Endothelial cell (in vitro differentiated cells): ENCODE measurements at regions not wholly inside any gene's neighbourhood (a gene's known extent, or its start where the extent isn't known, plus 50 kb on each side); places are given as distances from the start of the nearest gene placed in this dataset.

ENCODE experiments used
- DNase-seq: peaks from one replicate; pipeline ENCODE4 v3.0.0; 2021; ENCODE audit warnings: low spot score
- H3K27ac Mint-ChIP-seq: one replicate; pipeline ENCODE4 v1.8.0; 2021; ENCODE audit warnings: mixed read lengths, inconsistent platforms; ENCODE audit not compliant: unreplicated experiment
- H3K27me3 Mint-ChIP-seq: one replicate; pipeline ENCODE4 v1.8.0; 2021; ENCODE audit warnings: mild to moderate bottlenecking, moderate library complexity, mixed read lengths, inconsistent platforms; ENCODE audit not compliant: unreplicated experiment
- H3K36me3 Mint-ChIP-seq: one replicate; pipeline ENCODE4 v1.8.0; 2021; ENCODE audit warnings: mild to moderate bottlenecking, low read depth, mixed read lengths, inconsistent platforms; ENCODE audit not compliant: unreplicated experiment
- H3K4me1 Mint-ChIP-seq: one replicate; pipeline ENCODE4 v1.8.0; 2021; ENCODE audit warnings: mild to moderate bottlenecking, mixed read lengths, inconsistent platforms; ENCODE audit not compliant: unreplicated experiment
- H3K4me3 Mint-ChIP-seq: one replicate; pipeline ENCODE4 v1.8.0; 2021; ENCODE audit warnings: mild to moderate bottlenecking, mixed read lengths, inconsistent platforms; ENCODE audit not compliant: unreplicated experiment
- H3K9me3 Mint-ChIP-seq: one replicate; pipeline ENCODE4 v1.8.0; 2021; ENCODE audit warnings: mixed read lengths, inconsistent platforms; ENCODE audit not compliant: unreplicated experiment
- TF ChIP-seq, protein P1 (sequence below): fragments of 200-600 bp; sonication (generic); IDR thresholded peaks from one replicate; pipeline ENCODE4 v1.5.0; 2021; ENCODE audit warnings: antibody characterized with exemption; ENCODE audit not compliant: unreplicated experiment

GRCh38 chr15:96838081-96838480, 507.6 kb downstream of the NR2F2 start:
- Mint-ChIP-seq H3K27ac (no peak overlapping the region), H3K4me3 (no peak overlapping the region), H3K27me3 (no peaks in the 10 kb centered on the region), H3K4me1 (no peaks in the 10 kb centered on the region), H3K36me3 (no peaks in the 10 kb centered on the region), H3K9me3 (no peaks in the 10 kb centered on the region)
- no peak for DNase-seq
- TF ChIP-seq, protein P1, sequence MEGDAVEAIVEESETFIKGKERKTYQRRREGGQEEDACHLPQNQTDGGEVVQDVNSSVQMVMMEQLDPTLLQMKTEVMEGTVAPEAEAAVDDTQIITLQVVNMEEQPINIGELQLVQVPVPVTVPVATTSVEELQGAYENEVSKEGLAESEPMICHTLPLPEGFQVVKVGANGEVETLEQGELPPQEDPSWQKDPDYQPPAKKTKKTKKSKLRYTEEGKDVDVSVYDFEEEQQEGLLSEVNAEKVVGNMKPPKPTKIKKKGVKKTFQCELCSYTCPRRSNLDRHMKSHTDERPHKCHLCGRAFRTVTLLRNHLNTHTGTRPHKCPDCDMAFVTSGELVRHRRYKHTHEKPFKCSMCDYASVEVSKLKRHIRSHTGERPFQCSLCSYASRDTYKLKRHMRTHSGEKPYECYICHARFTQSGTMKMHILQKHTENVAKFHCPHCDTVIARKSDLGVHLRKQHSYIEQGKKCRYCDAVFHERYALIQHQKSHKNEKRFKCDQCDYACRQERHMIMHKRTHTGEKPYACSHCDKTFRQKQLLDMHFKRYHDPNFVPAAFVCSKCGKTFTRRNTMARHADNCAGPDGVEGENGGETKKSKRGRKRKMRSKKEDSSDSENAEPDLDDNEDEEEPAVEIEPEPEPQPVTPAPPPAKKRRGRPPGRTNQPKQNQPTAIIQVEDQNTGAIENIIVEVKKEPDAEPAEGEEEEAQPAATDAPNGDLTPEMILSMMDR: no peak

GRCh38 chr15:96849271-96849900, 518.9 kb downstream of the NR2F2 start:
- Mint-ChIP-seq H3K9me3 (no peaks in the 10 kb centered on the region), H3K4me3 (no peak overlapping the region), H3K27me3 (no peaks in the 10 kb centered on the region), H3K4me1 (no peaks in the 10 kb centered on the region), H3K27ac (no peak overlapping the region), H3K36me3 (no peaks in the 10 kb centered on the region)
- TF ChIP-seq, protein P1: no peak
- DNase-seq: no peak

GRCh38 chr15:96851613-96852012, 521.1 kb downstream of the NR2F2 start:
- Mint-ChIP-seq H3K27me3 (no peaks in the 10 kb centered on the region), H3K4me3 (no peak overlapping the region), H3K36me3 (no peaks in the 10 kb centered on the region), H3K4me1 (no peaks in the 10 kb centered on the region), H3K9me3 (no peaks in the 10 kb centered on the region), H3K27ac (no peak overlapping the region)
- no peak for DNase-seq
- TF ChIP-seq, protein P1: no peak

GRCh38 chr15:96858694-96859093, 528.2 kb downstream of the NR2F2 start:
- Mint-ChIP-seq H3K27ac (no peak overlapping the region), H3K4me1 (no peaks in the 10 kb centered on the region), H3K27me3 (no peaks in the 10 kb centered on the region), H3K36me3 (no peaks in the 10 kb centered on the region), H3K9me3 (no peaks in the 10 kb centered on the region), H3K4me3 (no peak overlapping the region)
- TF ChIP-seq, protein P1: no peak
- DNase-seq: no peak

DNA sequence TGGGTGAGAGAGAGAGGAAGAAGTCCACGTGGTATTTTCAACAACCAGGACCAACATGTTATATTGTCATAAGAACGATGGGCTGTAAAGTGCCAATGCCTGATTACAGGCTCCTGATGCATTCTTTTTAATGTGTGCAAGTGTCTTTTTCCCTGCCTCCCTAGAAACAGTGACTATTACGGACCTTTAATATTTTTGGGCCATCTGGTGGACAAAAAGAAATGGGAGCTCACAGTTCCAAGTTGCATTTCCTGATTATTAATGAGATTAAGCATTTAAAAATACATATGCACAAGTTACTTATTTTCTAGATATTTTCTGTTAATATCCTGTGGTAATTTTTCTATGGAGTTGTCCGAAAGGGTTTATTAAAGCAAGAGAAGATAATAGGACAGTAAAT, 530.2 kb downstream of the NR2F2 start:
- Mint-ChIP-seq H3K4me3 (no peak overlapping the region), H3K27me3 (no peaks in the 10 kb centered on the region), H3K36me3 (no peaks in the 10 kb centered on the region), H3K9me3 (no peaks in the 10 kb centered on the region), H3K4me1 (no peaks in the 10 kb centered on the region), H3K27ac (no peak overlapping the region)
- DNase-seq: no peak
- TF ChIP-seq, protein P1: no peak
